Ovary (tissue), 3 donors: ENCODE measurements at regions not wholly inside any gene's neighbourhood (a gene's known extent, or its start where the extent isn't known, plus 50 kb on each side); places are given as distances from the start of the nearest gene placed in this dataset.

Experiments used
- CTCF ChIP-seq, 3 donors: fragments of 450-650 bp in 2 of 3; fragments of 200-600 bp in 1 of 3; IDR thresholded peaks; one replicate each; pipeline versions ENCODE4 v1.5.1 to v1.8.0; 2016 to 2022; ENCODE audit warnings: antibody characterized with exemption in 3 of 3, mild to moderate bottlenecking in 1 of 3
- EP300 ChIP-seq: sonication (generic); formaldehyde crosslinking; IDR thresholded peaks from one replicate; pipeline ENCODE4 v1.6.1; 2017; ENCODE audit warnings: antibody characterized with exemption
- POLR2A ChIP-seq: fragments of 450-650 bp; IDR thresholded peaks from one replicate; pipeline ENCODE4 v1.6.1; 2017; ENCODE audit warnings: antibody characterized with exemption, mild to moderate bottlenecking, moderate library complexity
- donor health status: DM: no; HTN: no; CAD: no.

GRCh38 chr4:32129967-32130366 lies 1409.8 kb downstream of the PCDH7 start:
- TF ChIP-seq EP300, result no peak
- TF ChIP-seq POLR2A, result no peak
- no peak for TF ChIP-seq CTCF (IDR thresholded peaks at IDR 0.05)
